ENCODE measurements at regions not wholly inside any gene's neighbourhood (a gene's known extent, or its start where the extent isn't known, plus 50 kb on each side); places are given as distances from the start of the nearest gene placed in this dataset.

GRCh38 chr4:78667325-78667724 lies 108.8 kb upstream of the BMP2K start:
- no peak for DNase-seq (ENCODE audit: low read depth)
- TF ChIP-seq CTCF (conservative IDR thresholded peaks at IDR 0.05; ENCODE audit: control insufficient read depth, insufficient read depth, low read depth, low read length): no peak
- no peak overlapping the region for H3K4me3 ChIP-seq (ENCODE audit: control insufficient read depth, low read depth, low read length)

GRCh38 chr4:78667764-78668163 lies 108.4 kb upstream of the BMP2K start:
- DNase-seq (ENCODE audit: low read depth): no peak
- TF ChIP-seq CTCF (conservative IDR thresholded peaks at IDR 0.05; ENCODE audit: control insufficient read depth, insufficient read depth, low read depth, low read length): no peak
- H3K4me3 ChIP-seq (ENCODE audit: control insufficient read depth, low read depth, low read length): no peak overlapping the region

DNA sequence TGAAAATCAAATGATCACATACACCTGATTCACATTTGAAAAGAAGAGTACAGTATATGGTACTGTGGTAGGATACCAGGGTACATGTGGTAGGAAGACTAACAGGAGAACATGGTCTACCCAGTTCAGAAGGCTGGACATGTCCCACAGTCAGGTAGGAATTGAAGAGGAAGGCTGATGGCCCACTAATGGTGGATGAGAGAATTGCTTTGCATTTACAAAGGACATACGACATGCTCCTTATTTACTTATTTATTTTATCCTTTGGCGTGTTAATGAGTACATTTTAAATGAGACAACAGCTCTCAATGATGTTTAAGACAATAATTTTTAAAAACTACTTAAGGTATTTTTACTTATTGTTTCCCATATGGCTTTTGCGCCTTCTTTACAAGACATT lies 106.7 kb upstream of the BMP2K start:
- no peak for DNase-seq (ENCODE audit: low read depth)
- no peak overlapping the region for H3K4me3 ChIP-seq (ENCODE audit: control insufficient read depth, low read depth, low read length)
- peak; percentile 15 for TF ChIP-seq CTCF (conservative IDR thresholded peaks at IDR 0.05; ENCODE audit: control insufficient read depth, insufficient read depth, low read depth, low read length)

DNA sequence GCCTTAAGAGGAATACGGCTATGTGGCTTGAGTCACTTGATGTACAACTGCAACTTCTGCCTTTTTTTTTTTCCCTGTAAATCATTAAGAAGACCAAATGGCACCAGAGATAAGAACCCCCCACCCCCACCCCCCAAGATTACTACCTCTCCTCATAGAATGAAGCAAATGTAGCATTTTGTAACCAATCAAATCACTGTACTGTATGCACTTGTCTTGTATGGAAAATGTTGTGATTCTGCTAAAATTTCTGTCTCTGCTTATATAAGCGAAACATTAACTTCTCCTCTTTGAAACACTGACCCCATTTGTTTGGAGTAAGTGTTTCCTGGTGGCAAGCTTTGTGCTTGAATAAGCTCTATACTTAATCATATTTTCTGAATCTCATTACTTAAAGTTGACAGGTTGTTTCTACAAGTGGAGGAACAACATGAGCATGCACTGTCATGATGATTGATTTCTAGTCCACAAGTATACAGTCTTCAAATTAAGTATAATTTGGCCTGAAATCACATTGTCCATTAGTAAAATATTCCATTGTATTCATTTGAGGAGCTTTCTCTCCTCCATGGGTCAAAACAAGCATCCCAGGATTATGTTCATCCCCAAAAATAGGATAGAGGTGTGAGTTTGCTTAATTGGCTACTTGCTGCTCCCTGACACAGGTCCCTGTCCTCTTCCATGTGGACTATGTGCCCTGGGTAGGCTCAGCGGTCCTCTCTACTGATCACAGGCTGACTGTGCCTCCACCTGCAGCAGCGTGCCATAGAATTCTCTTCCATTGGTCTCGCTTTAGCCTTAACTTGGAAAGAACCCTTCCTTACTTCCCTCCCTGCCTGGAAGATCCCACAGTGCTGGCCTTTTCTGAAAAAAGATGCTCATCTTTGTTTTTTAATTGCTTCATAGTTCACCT lies 104.0 kb upstream of the BMP2K start:
- no peak overlapping the region for H3K4me3 ChIP-seq (ENCODE audit: control insufficient read depth, low read depth, low read length)
- no peak for DNase-seq (ENCODE audit: low read depth)
- TF ChIP-seq CTCF (conservative IDR thresholded peaks at IDR 0.05; ENCODE audit: control insufficient read depth, insufficient read depth, low read depth, low read length): no peak

DNA sequence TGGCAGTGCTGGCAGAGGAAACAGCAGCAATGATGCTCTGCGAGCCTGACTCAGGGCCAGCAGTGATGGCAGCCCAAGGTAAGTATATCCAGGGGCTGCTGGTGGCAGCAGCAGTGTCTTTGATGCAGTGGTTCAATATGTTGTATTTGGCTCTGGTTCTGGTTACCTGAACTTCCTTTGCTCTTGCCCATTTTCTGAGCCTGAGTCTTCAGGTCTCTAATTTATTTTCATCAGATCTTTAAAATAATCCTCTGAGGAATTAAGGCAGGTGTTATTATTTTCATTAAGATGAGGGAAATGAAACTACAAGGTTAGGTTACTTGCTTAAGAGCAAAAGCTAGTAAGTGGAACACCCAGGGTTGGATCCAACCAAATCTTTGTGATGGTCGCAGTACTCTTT lies 102.8 kb upstream of the BMP2K start:
- H3K4me3 ChIP-seq (ENCODE audit: control insufficient read depth, low read depth, low read length): no peak overlapping the region
- no peak for DNase-seq (ENCODE audit: low read depth)
- TF ChIP-seq CTCF (conservative IDR thresholded peaks at IDR 0.05; ENCODE audit: control insufficient read depth, insufficient read depth, low read depth, low read length): no peak

GRCh38 chr4:78675325-78675724 lies 100.8 kb upstream of the BMP2K start:
- no peak overlapping the region for H3K4me3 ChIP-seq (ENCODE audit: control insufficient read depth, low read depth, low read length)
- TF ChIP-seq CTCF (conservative IDR thresholded peaks at IDR 0.05; ENCODE audit: control insufficient read depth, insufficient read depth, low read depth, low read length): no peak
- DNase-seq (ENCODE audit: low read depth): no peak

Measured in fibroblast of mammary gland (primary cell).